Suprapubic skin (tissue), 4 donors: ENCODE measurements at regions not wholly inside any gene's neighbourhood (a gene's known extent, or its start where the extent isn't known, plus 50 kb on each side); places are given as distances from the start of the nearest gene placed in this dataset.

Experiments
- DNase-seq, 2 donors: peaks; one replicate each; pipeline ENCODE4 v3.0.0-alpha.2; 2019; ENCODE audit warnings: low spot score in 2 of 2
- H3K27ac ChIP-seq: fragments of 200-600 bp; sonication (generic); one replicate; pipeline ENCODE4 v1.5.1; 2019
- H3K27me3 ChIP-seq: fragments of 200-600 bp; sonication (generic); one replicate; pipeline ENCODE4 v1.5.1; 2019
- H3K36me3 ChIP-seq: fragments of 200-600 bp; sonication (generic); one replicate; pipeline ENCODE4 v1.5.1; 2019
- H3K4me1 ChIP-seq: fragments of 200-600 bp; sonication (generic); one replicate; pipeline ENCODE4 v1.5.1; 2019
- H3K4me3 ChIP-seq: fragments of 200-600 bp; sonication (generic); one replicate; pipeline ENCODE4 v1.5.1; 2019; ENCODE audit warnings: mild to moderate bottlenecking
- H3K9me3 ChIP-seq: fragments of 200-600 bp; sonication (generic); one replicate; pipeline ENCODE4 v1.5.1; 2019
- CTCF ChIP-seq, 2 donors: fragments of 200-600 bp in 1 of 2; fragments of 450-650 bp in 1 of 2; sonication (generic) in 1 of 2; IDR thresholded peaks; one replicate each; pipeline ENCODE4 v1.5.1; 2016 to 2019; ENCODE audit warnings: antibody characterized with exemption in 2 of 2, mild to moderate bottlenecking in 1 of 2, moderate library complexity in 1 of 2
- EP300 ChIP-seq: sonication (generic); formaldehyde crosslinking; IDR thresholded peaks from one replicate; pipeline ENCODE4 v1.6.1; 2017; ENCODE audit warnings: antibody characterized with exemption
- POLR2A ChIP-seq, 2 donors: fragments of 450-650 bp; IDR thresholded peaks; one replicate each; pipeline ENCODE4 v1.6.1; 2017; ENCODE audit warnings: antibody characterized with exemption in 2 of 2, mild to moderate bottlenecking in 2 of 2, moderate library complexity in 2 of 2
- POLR2AphosphoS5 ChIP-seq, 3 donors: sonication (generic); formaldehyde crosslinking; IDR thresholded peaks; one replicate each; pipeline ENCODE4 v1.6.1; 2017; ENCODE audit warnings: antibody characterized with exemption in 3 of 3
- WGBS: methylation state at CpG from one replicate; pipeline ENCODE4 v1.1.5; 2018; 5-methylcytosine and 5-hydroxymethylcytosine counted together

GRCh38 chr5:57955511-57955910 lies 472.9 kb upstream of the ACTBL2 start:
- DNase-seq: no peak

GRCh38 chr5:57953792-57954191 lies 471.2 kb upstream of the ACTBL2 start:
- no peaks in the 10 kb centered on the region for H3K4me1 ChIP-seq
- 47% methylated on average over 2 of the region's 2 CpGs for WGBS
- H3K9me3 ChIP-seq: no peaks in the 10 kb centered on the region
- H3K27ac ChIP-seq: no peak overlapping the region
- no peak overlapping the region for H3K4me3 ChIP-seq
- no peaks in the 10 kb centered on the region for H3K27me3 ChIP-seq
- no peaks in the 10 kb centered on the region for H3K36me3 ChIP-seq
- DNase-seq: no peak
- TF ChIP-seq POLR2A (IDR thresholded peaks at IDR 0.05) (no peak), CTCF (IDR thresholded peaks at IDR 0.05) (no peak), EP300 (no peak), POLR2AphosphoS5 (IDR thresholded peaks at IDR 0.05) (no peak)

More at GRCh38 chr5:57955511-57955910, 472.9 kb upstream of the ACTBL2 start:
- no peaks in the 10 kb centered on the region for H3K4me1 ChIP-seq
- 98% methylated on average over 1 of the region's 1 CpG for WGBS
- no peaks in the 10 kb centered on the region for H3K9me3 ChIP-seq
- no peak overlapping the region for H3K4me3 ChIP-seq
- TF ChIP-seq POLR2A (IDR thresholded peaks at IDR 0.05): no peak
- no peak for TF ChIP-seq POLR2AphosphoS5 (IDR thresholded peaks at IDR 0.05)
- TF ChIP-seq EP300: no peak
- TF ChIP-seq CTCF (IDR thresholded peaks at IDR 0.05): no peak
- no peaks in the 10 kb centered on the region for H3K27me3 ChIP-seq
- H3K27ac ChIP-seq: no peak overlapping the region
- H3K36me3 ChIP-seq: no peaks in the 10 kb centered on the region

- H3K27me3 ChIP-seq: no peaks in the 10 kb centered on the region
- H3K4me3 ChIP-seq: no peak overlapping the region
- TF ChIP-seq EP300: no peak
- no peak for TF ChIP-seq POLR2A (IDR thresholded peaks at IDR 0.05)
- no peak for TF ChIP-seq POLR2AphosphoS5 (IDR thresholded peaks at IDR 0.05)
- TF ChIP-seq CTCF (IDR thresholded peaks at IDR 0.05): no peak
Observed at GRCh38 chr5:57950616-57951228, 468.1 kb upstream of the ACTBL2 start.

GRCh38 chr5:57948091-57948490 lies 465.5 kb upstream of the ACTBL2 start:
- Histone ChIP-seq H3K9me3 (no peaks in the 10 kb centered on the region), H3K27ac (no peak overlapping the region), H3K4me3 (no peak overlapping the region), H3K4me1 (no peaks in the 10 kb centered on the region), H3K36me3 (no peaks in the 10 kb centered on the region), H3K27me3 (no peaks in the 10 kb centered on the region)
- no peak for DNase-seq
- no peak for TF ChIP-seq CTCF (IDR thresholded peaks at IDR 0.05)
- no peak for TF ChIP-seq EP300
- TF ChIP-seq POLR2A (IDR thresholded peaks at IDR 0.05): no peak
- no peak for TF ChIP-seq POLR2AphosphoS5 (IDR thresholded peaks at IDR 0.05)
- WGBS: 45% methylated on average over 1 of the region's 1 CpG

More at GRCh38 chr5:57950616-57951228, 468.1 kb upstream of the ACTBL2 start:
- Histone ChIP-seq H3K4me1 (no peaks in the 10 kb centered on the region), H3K27ac (no peak overlapping the region), H3K36me3 (no peaks in the 10 kb centered on the region), H3K9me3 (no peaks in the 10 kb centered on the region)
- DNase-seq: no peak

- WGBS: 72% methylated on average over 5 of the region's 5 CpGs
- no peaks in the 10 kb centered on the region for H3K27me3 ChIP-seq
- no peak overlapping the region for H3K27ac ChIP-seq
- DNase-seq: no peak
- no peaks in the 10 kb centered on the region for H3K9me3 ChIP-seq
- H3K4me3 ChIP-seq: no peak overlapping the region
- H3K4me1 ChIP-seq: no peaks in the 10 kb centered on the region
- H3K36me3 ChIP-seq: no peaks in the 10 kb centered on the region
- TF ChIP-seq CTCF (IDR thresholded peaks at IDR 0.05): no peak
- no peak for TF ChIP-seq EP300
- TF ChIP-seq POLR2AphosphoS5 (IDR thresholded peaks at IDR 0.05): no peak
- TF ChIP-seq POLR2A (IDR thresholded peaks at IDR 0.05): no peak
Observed at GRCh38 chr5:57947181-57947580, 464.6 kb upstream of the ACTBL2 start.
